ENCODE measurements at regions not wholly inside any gene's neighbourhood (a gene's known extent, or its start where the extent isn't known, plus 50 kb on each side); places are given as distances from the start of the nearest gene placed in this dataset.

GRCh38 chr16:55045756-55046460 lies 115.2 kb downstream of the IRX5 start:
- TF ChIP-seq CTCF (conservative IDR thresholded peaks at IDR 0.05; ENCODE audit: low read depth, low read length): no peak
- TF ChIP-seq EZH2 (IDR thresholded peaks at IDR 0.05; ENCODE audit: low read length, unreplicated experiment): no peak
